HG03025 (cell line): ENCODE measurements at regions not wholly inside any gene's neighbourhood (a gene's known extent, or its start where the extent isn't known, plus 50 kb on each side); places are given as distances from the start of the nearest gene placed in this dataset.

Experiments
- ATAC-seq: cut with Tn5 transposase; IDR thresholded peaks from one replicate; pipeline ENCODE4 v1.9.1; 2021; ENCODE audit warnings: mild to moderate bottlenecking, moderate library complexity; ENCODE audit not compliant: unreplicated experiment, low FRiP score

DNA sequence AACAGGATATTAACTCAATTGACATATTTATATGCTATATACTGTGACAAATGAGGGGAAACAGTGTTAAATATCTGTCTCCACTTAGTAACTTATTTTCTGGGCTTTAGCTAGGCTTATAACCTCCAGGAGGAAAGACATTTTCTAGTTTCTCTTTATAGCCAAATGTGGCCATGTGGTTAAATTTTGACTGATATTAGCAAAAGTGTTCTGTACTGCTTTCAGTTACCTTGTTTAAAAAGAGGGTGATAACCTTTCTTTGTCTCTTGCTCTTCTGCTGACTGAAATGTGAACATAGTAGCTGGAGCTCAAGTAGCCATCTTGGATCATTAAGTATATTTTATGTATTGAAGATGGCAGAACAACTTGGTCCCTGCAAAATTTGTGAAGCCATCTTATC is 253.7 kb downstream of the PDHA2 start:
- no peak for ATAC-seq

DNA sequence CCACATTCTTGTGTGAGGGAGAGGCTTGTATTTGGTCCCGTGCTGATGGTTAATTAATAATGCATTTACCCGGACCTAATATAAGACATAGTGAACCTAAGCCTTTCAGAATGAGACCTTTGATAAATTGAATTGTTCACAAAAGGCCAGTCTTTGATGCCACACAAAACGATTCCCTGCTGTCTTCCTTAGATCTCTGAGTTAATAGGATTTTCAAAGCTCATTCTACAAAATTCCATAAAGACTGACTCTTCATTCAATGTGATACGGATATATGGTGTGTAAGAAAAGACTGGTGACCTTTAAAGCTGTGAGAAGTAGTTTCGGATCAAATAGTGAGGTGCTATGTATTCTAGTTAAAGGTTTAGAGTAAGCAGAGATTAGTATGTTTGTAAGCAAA is 254.3 kb downstream of the PDHA2 start:
- ATAC-seq = no peak

DNA sequence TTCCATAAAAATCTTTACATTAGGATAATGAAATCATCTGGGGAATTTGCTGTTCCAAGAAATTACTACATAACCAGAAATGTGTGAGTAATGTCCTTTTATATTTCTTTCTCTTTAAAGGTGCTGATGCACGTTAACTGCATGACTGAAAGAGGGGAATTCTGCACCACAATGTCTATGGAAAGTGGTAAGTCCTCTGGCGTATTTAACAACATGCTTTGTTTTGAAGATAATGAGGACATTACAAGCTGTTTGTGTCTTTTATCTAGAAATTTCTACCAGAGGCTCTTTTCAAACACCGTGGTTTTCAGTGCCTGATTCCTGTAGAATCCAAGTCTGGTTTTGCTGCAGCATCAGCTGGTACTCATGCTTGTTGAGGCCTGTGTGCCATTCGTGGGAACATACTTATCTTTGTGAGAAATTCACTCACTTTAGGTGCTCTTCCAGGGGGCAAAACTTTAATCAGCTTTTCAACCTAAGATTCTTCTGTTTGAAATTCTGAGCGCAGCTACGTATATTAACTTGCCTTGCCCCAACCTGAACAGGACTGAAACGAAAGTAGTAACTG is 257.2 kb downstream of the PDHA2 start:
- no peak for ATAC-seq

DNA sequence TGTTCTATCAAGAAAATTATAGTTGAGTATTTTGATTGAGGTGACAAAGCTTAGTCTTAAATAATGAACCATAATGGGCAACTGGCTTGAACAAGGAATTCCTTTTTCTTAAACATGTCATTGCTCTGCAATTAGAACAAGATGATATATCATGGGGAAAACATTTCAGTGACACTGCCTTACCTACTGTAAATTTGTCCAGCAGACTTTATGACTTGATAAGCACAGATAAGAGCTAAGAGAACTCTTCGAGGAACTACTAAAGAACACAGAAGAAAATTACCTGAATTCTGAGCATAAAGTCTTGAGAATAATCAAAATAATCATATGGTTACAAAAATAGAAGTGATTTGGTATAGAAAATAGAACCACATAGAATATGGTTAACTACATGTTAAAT is 257.8 kb downstream of the PDHA2 start:
- no peak for ATAC-seq

DNA sequence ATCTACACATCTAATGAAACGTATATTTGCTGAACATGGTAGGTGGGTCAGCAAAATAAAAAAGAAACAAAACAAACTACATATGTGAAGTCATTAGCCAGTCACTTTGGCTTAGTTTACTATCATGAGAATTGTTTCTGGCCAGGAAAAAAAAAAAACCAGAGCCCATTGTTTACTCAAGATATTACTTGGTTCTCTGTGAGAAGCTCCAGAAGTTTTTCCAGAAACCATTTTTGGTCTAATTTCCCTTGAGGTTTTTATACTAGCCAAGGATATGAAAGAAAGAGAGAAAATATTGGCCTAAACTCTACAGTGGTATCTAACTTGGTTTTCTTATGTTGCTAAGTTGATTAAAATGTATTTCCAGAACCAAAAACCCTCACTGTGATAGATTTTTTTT is 259.1 kb downstream of the PDHA2 start:
- no peak for ATAC-seq

DNA sequence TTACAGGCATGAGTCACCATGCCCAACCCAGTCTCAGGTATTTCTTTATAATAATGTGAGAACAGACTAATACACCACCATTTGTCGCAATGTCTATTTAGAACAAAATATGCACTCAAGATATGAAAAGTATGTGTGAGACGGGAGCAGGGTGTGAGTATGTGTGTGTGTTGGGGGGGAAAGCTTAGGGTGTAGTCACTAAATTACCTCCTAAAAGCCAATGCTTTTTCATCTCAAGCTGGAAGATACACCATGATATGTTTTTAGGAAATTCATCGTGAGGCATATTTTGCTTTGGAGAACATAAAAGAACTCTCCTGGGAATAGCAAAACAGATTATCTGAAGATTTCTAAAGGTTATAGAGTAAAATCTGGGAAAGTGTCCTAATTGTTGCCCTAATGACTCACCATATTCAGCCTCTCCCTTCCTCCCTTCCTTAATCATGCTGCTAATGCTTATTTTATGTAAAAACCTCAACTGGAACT is 262.7 kb downstream of the PDHA2 start:
- ATAC-seq = no peak

DNA sequence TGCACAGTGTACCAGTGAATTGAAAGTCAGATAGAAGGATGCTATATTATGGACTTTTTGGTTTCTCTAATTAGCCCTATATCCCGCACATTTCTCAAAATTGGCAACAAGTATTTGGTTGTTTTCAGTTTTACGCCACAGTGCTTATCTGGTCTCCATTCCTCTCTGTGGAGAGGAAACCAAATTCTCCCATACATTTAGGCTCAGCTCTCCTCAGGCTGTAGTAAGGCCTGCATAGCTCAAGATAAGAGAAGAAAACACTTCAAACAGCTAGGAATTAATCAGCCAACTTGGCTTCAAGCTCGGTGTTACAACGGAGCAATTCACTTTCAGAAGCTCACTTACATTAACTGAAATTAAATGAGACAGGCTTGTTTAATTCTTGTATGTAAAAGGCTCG is 263.2 kb downstream of the PDHA2 start:
- ATAC-seq = no peak

DNA sequence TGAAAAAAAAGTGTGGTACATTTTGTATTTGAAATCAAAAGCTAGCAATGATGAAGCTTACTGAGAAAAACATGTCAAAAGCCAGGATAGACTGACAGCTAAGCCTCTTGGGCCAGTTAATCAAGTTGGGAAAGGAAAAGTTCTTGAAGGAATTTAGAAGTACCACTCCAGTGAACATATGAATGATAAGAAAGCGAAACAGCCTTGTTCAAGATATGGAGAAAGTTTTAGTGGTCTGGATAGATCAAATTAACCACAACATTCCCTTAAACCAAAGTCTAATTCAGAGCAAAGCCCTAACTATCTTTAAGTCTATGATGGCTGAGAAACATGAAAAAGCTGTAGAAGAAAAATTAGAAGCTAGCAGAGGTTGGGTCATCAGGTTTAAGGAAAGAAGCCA is 268.3 kb downstream of the PDHA2 start:
- no peak for ATAC-seq

DNA sequence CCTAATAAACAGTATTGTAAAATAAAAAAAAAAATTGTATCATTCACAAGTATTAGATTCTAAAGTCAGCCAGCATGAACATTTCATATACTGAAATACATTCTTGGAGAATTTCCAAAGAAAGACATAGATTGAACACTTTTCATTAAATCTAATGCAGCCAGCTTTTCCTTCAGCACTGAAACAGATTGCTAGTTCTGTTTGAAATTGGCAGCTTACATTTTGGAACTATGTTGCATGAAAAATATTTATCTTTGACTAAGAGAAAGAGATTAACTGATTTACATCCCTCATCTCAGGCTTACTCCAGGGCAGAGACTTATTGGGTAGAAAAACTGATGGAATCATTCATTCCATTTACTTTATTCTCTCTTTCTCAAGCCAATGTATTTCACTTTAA is 272.7 kb downstream of the PDHA2 start:
- no peak for ATAC-seq

DNA sequence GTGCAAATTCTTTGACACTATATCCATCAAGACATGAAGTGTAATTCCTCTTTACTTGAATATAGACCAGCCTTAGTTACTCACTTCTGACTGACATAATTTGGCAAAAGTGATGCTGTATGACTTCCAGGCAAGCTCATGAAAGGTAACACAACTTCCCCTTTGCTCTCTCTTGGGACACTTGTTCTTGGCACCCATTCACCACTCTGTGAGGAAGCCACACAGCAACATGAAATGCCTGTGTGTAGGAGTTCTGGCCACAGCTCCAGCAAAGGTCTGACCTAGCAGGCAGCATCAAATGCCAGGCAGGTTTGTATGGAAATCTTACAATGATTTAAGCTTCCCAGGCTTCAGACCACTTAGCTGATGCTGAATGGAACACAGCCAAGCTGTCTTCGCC is 280.3 kb downstream of the PDHA2 start:
- no peak for ATAC-seq

DNA sequence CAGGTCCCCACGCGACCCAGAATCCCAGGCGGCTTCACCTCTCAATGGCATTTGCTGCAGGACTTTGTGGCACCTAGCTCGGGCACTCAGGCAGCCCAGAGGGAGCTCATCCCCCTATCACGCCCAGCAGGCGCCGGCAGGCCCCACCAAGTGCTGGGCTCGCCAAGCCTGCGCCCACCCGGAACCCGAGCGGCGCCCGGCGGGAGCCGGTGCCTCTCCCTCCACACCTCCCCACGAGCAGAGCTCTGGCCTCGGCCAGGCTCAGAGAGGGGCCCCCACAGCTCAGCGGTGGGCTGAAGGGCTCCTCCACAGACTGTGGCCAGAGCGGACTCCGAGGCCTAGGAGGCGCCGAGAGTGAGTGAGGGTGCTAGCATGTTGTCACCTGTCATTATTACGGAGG is 286.3 kb downstream of the PDHA2 start:
- ATAC-seq = no peak

DNA sequence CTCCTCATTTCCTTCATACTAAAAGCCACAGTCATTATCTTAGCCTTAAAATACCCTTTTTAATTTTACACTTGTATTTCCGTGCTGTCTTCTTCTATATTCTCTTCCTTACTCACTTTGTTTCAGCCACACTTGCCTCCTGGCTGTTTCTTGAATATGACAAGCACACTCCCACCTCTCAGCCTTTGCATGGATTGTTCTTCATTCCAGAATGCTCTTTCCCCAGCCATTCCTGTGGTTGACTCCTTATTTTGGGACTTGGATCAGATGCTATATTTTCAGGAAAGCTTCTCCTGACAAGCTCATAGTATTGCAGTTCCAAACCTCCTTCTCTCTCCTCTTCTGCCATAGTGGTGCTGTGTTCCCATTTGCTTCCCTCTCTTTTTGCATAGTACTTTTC is 291.3 kb downstream of the PDHA2 start:
- ATAC-seq = no peak

DNA sequence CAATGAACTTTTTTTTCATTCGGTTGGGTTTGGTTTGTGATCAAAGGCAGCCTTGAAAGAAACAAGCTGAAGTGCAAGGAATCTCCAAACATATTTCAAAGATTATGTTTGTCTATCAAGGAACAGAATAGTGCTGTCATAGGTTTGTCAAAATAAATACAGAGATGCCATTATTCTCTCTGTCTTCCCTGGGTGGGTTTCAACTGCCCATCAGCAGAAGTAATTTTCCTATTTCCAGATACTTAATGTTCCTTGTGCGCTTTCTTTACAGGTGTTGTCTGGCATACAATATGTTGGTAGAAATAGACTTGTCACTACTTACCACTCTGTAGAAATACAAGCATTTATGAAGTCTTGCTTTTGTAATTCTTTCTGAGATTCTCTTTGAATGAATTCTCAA is 294.9 kb downstream of the PDHA2 start:
- ATAC-seq = no peak

DNA sequence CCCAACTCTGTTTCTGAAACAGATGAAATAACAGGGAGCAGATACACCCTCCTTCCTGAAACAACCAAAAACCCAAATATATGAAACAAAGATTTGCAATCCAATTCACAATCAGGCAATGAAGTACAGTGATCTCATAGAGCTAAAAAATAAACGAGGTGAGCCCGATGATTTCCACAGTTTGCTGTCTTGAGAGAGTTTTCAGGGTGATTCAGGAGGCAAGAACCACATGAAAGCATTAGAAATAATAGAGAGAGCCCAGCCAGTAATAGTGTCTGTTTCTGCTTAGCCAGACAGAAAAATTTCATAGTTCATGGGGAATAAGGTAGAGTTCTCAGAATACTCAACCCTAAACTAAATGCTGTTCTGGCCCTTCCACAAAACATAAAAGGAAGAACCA is 296.2 kb downstream of the PDHA2 start:
- no peak for ATAC-seq

DNA sequence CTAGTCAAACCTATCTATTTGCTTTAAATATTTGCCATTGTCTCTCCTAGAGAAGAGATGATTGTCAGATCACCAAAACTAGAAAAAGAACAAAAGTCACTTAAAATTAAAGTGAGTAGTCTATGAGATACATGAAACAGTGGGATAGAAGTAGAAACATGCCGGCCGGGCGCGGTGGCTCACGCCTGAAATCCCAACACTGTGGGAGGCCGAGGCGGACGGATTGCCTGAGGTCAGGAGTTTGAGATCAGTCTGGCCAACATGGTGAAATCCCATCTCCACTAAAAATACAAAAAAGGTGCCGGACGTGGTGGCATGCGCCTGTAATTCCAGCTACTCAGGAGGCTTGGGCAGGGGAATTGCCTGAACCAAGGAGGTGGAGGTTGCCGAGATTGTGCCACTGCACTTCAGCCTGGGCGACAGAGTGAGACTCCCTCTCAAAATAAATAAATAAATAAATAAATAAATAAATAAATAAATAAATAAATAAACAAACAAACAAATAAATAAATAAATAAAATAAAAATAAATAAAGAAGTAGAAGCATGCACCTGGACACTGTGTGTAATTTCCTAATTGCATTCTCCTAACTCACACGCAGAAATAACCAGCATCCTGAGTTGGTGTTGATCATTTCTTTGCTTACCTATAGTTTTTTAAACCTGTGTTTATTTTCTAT is 299.5 kb downstream of the PDHA2 start:
- no peak for ATAC-seq

DNA sequence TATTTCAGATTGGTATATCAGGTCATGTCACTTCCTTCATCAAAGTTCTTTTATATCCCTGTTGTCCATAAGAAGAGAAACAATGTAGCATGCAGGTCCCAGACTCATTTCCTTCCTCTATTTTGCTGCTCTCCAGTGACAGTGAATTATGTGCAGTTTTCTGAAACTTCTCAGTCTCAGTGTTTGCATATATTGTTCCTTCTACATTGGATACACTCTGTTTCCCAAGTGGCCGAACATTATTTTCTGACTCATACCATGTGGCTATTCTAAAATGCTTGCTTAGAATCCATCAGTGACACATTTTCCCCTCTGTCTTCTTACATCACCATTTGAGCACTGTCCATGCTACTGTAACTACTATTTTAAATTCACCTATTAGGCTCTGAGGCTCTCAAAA is 305.7 kb downstream of the PDHA2 start:
- no peak for ATAC-seq

DNA sequence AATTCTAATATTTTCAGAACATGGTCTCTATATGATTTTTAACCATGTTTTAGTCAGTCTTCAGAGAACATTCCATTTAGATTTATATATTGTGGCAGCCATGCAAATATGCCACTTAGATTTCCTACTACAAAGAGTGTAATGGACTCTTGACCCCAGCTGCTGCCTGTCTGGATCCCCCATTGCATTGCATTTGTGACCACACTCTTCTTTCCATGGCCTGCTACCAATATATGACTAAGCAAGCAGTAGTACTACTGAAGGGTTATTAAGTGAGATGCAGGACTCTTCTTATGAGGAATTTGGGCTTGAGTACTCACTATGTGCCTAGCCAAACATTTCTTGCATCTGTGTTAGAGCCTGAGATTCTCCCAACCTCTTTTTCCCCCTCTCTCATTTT is 306.8 kb downstream of the PDHA2 start:
- no peak for ATAC-seq

DNA sequence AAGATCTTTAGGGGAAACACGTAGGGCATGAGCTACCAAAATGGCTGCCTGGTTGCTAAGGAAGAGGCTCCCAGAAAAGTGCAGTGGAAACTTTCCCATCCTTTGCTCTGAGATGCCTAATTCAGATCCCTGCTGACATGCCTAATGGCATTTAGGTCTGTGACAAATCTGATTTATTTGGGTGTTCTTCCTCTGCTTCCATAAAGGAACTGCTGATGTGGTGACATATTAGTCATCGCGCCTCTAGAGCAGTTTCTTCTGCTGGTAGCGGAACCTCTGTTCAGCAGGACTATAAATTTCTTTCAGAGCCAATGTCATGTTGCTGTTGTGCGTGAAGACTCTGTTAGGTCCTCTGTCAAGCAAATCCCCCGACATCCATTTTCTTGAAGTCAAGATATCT is 310.0 kb downstream of the PDHA2 start:
- no peak for ATAC-seq

DNA sequence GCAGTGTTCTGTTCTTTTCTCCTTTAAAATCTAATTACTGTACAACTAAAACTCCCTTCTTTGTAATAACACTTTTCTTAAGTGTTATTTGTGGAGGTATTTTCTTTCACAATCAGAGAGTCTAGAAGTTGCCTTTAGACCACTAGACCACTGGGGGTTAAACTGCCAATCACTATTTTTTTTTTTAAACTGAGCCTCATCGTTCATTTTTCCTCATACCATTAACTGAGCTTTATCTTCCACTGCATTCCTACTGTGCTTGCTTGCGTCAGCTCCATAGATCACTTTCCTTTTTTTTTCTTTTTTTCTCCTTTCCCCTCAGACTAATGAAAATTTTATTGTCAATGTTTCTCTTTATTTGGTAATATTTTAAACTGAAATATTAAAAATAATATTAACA is 310.6 kb downstream of the PDHA2 start:
- ATAC-seq = no peak

DNA sequence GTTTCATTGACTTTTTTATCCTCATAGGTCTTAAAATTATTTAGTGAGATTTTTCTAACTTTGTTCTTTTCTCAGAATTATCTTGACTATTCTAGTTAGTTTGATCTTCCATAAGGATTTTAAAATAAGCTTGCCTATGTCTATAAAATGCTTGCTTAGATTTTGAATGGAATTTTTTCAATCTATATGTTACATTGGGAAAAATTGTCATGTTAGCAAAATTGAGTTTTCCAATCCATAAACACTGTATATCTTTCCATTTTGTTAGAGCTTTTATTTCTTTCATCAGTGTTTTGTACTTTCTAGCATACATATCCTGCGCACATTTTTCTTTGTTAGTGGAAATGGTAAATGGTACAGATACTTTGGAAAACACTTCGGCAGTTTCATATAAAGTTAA is 312.9 kb downstream of the PDHA2 start:
- ATAC-seq = no peak

DNA sequence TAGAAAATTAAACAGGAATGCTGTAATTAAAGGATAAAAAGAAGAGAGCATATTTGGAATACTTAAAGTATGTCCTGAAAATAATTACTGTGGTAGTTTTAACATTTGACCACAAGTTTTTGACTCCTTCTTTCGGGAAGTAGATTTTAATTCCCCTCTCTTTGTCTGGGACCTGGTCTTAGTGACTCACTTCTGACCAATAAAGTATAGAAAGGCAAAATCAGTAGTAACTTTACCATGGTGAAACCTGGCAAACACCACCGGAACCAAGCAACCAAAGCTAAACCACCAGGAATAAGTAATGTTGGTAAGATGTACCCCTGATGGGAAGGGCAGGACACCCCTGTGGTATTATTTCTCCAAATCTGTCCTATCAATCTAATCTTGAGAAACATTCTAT is 314.8 kb downstream of the PDHA2 start:
- no peak for ATAC-seq

DNA sequence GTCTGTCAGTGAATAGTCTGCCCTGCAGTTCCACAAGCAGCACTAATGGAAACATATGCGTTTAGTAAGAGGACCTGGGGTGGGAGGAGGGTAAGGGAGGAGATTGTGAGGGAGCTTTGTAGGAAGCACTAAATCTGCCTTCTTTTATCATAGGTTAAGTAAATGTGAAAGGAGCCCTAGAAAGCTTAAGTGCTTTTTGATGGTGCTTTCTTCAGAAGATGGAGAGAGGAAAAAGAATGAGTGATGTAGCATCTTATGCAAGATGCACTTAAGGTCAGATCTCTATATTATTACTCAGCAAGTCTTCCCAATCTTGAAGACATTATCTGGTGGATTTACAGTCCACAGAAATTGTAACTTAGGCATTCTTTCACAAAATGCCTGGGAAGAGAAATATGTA is 322.7 kb downstream of the PDHA2 start:
- ATAC-seq = no peak
